NCI-H187 treated with DMSO at 0.1 percent for 48 hours (cell line): ENCODE measurements at regions not wholly inside any gene's neighbourhood (a gene's known extent, or its start where the extent isn't known, plus 50 kb on each side); places are given as distances from the start of the nearest gene placed in this dataset.
"Not testable (repeated sequence)": the region's sequence is repeated elsewhere in the genome, so short reads cannot be mapped to it uniquely, and the experiment has no call there.

Experiments
- DNase-seq: peaks from one replicate; lab custom pipeline; 2025; lab: John Stamatoyannopoulos, UW

DNA sequence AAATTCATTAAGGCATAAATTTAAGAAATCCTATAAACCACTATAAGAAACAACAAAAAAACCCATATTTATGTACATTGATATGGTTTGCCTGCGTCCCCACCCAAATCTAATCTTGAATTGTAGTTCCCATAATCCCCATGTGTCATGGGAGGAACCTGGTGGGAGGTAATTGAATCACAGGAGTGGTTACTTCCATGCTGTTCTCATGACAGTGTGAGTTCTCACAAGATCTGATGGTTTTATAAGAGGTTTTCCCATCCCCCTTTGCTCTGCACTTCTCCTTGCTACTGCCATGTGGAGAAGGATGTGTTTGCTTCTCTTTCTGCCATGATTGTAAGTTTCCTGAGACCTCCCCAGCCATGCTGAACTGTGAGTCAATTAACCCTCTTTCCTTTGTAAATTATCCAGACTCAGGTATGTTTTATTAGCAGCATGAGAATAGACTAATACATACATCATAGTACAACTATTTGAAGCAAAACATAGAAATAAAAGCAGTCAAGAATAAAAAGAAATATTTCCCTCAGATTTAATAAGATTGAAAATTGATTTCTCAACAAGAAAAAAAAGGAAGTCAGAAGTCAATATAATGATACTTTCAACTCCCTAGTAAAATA lies 209.0 kb upstream of the GPC6 start:
- no peak for DNase-seq

GRCh38 chr13:93023929-93024328 lies 202.7 kb upstream of the GPC6 start:
- DNase-seq, result no peak

GRCh38 chr13:93025984-93026383 lies 200.6 kb upstream of the GPC6 start:
- no peak for DNase-seq

DNA sequence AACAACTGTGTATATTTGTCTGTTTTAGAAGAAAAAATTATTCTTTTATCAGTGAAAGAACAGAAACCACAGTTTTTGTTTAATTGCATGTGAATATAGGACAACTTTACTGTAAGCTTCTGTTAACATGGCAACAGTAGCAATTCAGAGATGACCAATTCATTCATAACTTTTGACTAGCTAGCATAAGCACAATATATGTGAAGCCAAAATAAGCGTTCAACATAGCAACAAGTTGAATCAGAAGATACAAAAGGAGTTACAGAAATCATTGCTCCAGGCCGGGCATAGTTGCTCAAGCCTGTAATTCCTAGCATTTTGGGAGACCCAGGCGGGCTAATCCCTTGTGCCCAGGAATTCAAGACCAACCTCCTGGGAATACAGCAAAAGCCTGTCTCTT lies 197.1 kb upstream of the GPC6 start:
- no peak for DNase-seq

DNA sequence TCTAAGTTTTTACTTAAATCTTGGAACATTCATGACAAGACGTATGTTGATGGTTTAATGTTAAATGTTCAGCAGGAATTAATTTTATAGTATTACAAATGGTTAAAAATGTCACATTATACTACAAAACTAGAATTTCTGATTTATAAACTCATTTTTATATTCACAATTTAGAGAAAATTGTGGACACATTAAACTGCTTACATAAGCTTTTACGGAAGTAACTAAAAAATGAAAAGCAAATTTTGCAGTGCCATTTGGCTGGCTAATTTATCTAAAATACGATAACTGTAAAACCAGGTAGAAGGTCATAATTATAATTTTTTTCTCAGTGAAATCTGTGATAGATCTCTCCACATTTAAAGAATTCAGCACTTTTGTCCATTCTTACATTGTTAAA lies 190.2 kb upstream of the GPC6 start:
- no peak for DNase-seq

DNA sequence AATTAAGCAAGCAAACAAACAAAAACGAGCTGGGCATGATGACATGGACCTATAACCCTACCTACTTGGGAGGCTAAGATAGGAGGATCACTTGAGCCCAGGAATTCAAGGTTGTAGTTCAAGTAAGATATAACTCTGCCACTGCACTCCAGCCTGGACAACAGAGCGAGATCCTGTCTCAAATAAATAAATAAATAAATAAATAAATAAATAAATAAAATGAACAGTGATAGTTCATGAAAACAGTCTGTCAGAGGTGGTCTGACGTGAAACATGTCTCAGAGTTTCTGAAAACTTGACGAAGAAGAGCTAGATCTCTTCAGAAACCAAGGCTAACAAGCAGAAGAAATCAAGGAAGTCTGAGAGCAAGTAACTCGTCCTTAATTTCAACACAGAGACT lies 188.8 kb upstream of the GPC6 start:
- DNase-seq, result no peak

DNA sequence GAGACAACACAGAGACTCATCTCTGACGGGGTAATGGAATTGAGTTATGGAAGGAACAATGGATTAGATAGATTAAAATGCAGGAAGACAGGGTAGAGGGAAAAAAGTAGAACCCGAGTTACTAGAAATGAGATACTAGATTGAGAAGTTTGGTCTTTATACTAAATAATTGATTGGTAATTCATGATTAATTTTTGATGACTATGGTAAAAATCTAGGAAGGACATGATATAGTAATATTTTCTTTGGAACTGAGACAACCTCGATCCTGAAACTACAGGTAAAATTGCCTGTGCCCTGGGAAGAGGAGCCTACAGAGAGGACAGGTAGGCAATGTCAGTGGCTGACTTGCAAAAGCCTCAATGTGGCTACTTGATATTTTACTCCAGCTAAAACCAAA lies 188.4 kb upstream of the GPC6 start:
- no peak for DNase-seq

DNA sequence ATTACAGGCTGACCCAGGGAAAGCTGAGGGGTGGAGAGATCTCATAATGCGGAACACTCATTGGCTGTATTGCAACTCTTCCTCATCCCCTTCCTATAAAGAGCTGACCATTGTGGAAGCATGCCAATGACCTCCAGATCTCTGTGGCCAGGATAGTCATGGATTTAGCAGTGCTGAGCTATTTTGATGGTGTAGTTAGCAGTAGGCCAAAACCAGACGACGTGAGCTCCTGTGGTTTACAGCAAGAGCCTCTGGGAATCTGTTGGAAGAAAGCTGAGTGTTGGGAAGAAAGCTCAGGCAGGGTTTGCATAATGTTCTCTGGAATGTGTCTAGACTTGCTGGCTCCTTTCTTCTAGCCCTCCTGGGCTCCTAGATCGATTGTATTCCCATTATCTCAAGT lies 187.5 kb upstream of the GPC6 start:
- DNase-seq, result no peak

- DNase-seq, result not testable (repeated sequence)
Measured at GRCh38 chr13:93041566-93041965, 185.0 kb upstream of the GPC6 start.

DNA sequence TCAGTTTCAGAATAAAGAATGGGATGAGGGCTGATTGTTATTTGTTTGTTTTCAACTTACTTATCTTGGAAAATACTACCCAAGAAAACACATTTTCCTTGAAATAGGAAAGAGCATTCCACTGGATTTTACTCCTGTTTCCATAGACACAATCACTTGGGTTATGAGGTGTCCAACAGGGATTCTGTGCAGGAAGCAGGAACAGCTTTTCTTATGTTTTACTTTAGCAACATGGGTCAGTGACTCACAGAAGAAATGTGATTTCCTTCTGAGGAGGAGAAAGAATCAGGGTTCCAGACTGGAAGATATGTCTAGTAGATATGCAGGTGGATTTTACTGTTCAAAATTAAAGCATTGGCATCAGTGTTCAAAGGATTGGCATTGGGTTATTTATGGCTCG lies 180.8 kb upstream of the GPC6 start:
- DNase-seq, result no peak

GRCh38 chr13:93055233-93055632 lies 171.4 kb upstream of the GPC6 start:
- no peak for DNase-seq

- DNase-seq, result no peak
Measured at GRCh38 chr13:93058301-93058700, 168.3 kb upstream of the GPC6 start.

GRCh38 chr13:93060144-93060543 lies 166.5 kb upstream of the GPC6 start:
- no peak for DNase-seq

- DNase-seq, result no peak
Measured at GRCh38 chr13:93066187-93066586, 160.4 kb upstream of the GPC6 start.

DNA sequence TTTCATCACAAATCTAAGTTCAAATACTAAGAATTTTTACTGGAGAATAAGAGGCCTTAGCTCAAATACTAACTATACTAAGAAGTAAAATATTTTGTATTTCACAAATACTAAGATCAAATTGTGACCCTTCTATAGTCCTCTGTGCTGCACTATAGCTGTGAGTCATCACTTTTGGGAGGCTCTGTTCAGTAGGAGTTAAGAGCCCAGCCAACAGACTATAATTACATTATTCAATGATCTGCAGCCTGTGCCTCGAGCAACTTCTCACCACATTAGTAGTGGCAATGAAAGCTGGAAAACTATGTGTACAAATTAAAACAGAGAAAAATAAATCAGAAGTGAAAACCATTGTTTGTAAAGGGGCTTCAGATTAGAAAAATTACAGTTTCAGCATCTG lies 147.3 kb upstream of the GPC6 start:
- no peak for DNase-seq

GRCh38 chr13:93080166-93080565 lies 146.4 kb upstream of the GPC6 start:
- no peak for DNase-seq

DNA sequence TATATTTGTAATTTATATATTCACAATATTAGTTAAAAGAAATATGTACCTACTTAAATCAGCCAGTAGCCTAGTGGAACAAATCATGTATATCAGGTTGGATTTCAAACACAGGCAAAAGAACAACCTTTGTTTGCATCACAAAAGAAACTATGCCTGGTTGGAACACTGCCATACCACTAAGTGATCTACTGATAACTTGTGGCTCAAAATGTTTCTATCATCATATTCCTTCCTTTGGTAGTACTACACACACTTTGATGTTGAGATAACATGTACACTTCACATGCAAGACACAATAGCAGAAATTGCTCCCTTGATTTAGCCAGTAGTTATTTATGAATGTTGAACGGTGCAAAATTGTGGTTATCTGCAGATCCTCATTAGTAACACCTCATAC lies 146.0 kb upstream of the GPC6 start:
- DNase-seq, result peak; percentile 51

DNA sequence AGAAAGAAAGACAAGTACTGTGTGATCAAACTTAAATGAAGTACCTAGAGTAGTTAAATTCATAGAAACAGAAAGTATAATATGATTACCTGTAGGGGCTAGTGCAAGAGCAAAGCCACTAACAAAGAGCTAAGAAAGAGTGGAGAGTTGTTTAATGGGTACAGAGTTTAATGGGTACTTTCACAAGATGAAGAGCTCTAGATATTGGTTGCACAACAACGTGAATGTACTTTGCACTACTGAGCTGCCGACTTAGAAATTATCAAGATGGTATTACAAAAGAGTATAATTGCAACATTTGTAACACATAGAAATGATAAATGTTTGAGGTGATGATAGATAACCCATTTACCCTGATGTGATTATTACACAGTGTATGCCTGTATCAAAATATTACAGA lies 140.3 kb upstream of the GPC6 start:
- DNase-seq, result no peak

DNA sequence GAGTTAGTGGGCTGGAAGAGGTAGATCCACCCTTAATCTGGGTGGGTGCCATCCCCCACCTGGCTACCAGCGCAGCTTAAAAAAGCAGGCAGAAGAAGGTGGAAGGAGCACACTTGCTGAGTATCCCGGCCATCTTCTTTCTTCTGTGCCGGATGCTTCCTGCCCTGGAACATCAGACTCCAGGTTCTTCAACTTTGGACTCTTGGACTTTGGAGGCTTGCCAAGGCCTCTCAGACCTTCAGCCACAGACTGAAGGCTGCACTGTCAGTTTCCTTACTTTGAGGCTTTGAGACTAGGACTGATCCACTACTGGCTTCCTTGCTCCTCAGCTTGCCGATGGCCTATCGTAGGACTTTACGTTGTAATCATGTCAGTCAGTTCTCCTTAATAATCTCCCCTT lies 127.6 kb upstream of the GPC6 start:
- DNase-seq, result no peak

- DNase-seq, result no peak
Measured at GRCh38 chr13:93101226-93101734, 125.3 kb upstream of the GPC6 start.

DNA sequence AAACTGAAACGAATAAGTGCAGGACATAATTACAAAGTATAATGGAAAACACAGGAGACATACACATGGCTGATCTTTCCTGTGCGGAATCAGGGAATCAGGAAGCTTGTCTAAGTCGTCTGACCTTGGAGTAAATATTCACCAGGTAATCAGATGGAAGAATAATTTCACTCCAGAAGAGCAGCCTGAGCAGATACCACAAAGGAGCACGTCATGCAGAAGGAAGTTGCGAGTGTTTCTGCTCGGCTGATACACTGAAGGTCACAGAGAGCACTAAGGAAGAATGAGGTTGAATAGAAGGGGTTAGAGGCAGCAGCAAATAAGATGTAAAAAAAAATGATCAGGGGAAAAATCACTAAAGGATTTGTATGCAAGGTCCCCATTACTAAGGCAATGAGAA lies 122.3 kb upstream of the GPC6 start:
- DNase-seq, result no peak

- no peak for DNase-seq
Measured at GRCh38 chr13:93108111-93108601, 118.5 kb upstream of the GPC6 start.

DNA sequence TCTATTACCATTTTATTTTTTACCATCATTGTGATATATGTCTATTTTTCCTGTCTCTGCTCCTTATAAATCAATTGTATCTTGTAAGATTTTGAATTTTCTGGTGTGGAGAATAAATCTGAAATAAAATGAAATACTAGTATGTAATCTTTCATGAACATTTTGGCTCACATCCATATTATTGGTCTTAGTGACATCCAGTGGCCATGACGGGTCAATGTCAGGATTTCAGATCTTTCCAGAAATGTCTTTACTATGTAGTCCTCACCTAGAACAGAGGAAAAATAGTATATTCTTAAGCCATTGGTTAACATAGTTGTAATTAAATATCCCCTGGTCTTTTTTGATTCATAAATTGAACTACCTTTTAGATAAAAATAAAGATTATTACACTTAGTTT lies 109.8 kb upstream of the GPC6 start:
- no peak for DNase-seq

- DNase-seq, result no peak
Measured at GRCh38 chr13:93118081-93118615, 108.5 kb upstream of the GPC6 start.
